ENCODE measurements at regions not wholly inside any gene's neighbourhood (a gene's known extent, or its start where the extent isn't known, plus 50 kb on each side); places are given as distances from the start of the nearest gene placed in this dataset.

DNA sequence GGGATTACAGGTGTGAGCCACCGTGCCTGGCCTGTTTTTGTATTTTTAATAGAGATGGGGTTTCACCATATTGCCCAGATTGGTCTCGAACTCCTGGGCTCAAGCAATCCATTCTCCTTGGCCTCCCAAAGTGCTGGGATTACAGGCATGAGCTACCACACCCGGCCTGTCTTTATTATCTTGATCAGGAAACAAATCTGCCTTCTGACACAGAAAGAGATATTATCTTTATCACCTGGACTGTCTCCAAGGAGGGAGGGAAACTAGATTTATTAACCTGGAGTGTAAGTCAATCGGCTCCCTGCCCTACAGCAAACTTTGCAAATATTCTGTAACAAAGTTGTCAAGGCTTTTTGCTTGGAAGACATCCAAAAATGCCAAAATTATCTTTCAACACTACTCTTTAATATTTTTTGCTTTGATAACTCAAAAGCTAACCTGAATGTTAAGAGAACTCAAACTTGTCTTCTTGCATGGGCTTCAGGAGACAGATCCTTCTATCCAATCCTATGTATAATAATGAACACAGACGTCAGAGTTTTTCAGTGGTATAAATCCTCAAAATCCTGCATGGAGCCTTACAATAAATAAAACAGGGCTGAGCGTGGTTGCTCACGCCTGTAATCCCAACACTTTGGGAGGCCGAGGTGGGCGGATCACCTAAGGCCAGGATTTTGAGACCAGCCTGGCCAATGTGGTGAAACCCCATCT, 85.0 kb upstream of the LOC128125822 start:
- Histone ChIP-seq H3K4me3 (ENCODE audit: low read depth, low read length) (no peak overlapping the region), H3K27ac (no peak overlapping the region), H3K9me3 (ENCODE audit: severe bottlenecking) (no peaks in the 10 kb centered on the region), H3K36me3 (no peaks in the 10 kb centered on the region), H3K27me3 (ENCODE audit: insufficient read depth, low read depth, severe bottlenecking) (peaks cover 9% of the 10 kb centered on the region)
- DNase-seq = no peak
- TF ChIP-seq, protein P1, sequence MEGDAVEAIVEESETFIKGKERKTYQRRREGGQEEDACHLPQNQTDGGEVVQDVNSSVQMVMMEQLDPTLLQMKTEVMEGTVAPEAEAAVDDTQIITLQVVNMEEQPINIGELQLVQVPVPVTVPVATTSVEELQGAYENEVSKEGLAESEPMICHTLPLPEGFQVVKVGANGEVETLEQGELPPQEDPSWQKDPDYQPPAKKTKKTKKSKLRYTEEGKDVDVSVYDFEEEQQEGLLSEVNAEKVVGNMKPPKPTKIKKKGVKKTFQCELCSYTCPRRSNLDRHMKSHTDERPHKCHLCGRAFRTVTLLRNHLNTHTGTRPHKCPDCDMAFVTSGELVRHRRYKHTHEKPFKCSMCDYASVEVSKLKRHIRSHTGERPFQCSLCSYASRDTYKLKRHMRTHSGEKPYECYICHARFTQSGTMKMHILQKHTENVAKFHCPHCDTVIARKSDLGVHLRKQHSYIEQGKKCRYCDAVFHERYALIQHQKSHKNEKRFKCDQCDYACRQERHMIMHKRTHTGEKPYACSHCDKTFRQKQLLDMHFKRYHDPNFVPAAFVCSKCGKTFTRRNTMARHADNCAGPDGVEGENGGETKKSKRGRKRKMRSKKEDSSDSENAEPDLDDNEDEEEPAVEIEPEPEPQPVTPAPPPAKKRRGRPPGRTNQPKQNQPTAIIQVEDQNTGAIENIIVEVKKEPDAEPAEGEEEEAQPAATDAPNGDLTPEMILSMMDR (IDR thresholded peaks at IDR 0.05; ENCODE audit: low read depth, low read length) = no peak

DNA sequence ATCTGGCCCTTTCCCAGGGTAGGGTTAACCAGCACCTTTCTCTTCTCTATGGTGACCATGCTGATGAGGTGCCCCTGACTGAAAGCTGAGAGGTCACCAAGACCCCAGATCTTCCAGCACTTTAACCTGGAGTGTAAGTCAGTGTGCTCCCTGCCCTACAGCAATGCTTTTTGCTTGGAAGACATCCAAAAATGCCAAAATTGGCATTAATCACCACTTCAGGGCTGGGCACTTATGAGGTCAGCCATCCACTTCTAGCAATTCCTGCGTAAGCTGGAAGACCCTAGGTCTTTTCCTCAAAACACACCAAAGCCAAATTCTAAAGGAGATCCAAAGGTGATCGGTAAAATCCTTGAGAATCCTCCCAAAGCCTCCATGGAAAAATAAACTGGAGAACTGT, 81.2 kb upstream of the LOC128125822 start:
- Histone ChIP-seq H3K9me3 (ENCODE audit: severe bottlenecking) (no peaks in the 10 kb centered on the region), H3K27me3 (ENCODE audit: insufficient read depth, low read depth, severe bottlenecking) (peaks cover 6% of the 10 kb centered on the region), H3K36me3 (no peaks in the 10 kb centered on the region), H3K4me3 (ENCODE audit: low read depth, low read length) (no peak overlapping the region), H3K27ac (no peak overlapping the region)
- TF ChIP-seq, protein P1 (IDR thresholded peaks at IDR 0.05; ENCODE audit: low read depth, low read length) = no peak
- no peak for DNase-seq

DNA sequence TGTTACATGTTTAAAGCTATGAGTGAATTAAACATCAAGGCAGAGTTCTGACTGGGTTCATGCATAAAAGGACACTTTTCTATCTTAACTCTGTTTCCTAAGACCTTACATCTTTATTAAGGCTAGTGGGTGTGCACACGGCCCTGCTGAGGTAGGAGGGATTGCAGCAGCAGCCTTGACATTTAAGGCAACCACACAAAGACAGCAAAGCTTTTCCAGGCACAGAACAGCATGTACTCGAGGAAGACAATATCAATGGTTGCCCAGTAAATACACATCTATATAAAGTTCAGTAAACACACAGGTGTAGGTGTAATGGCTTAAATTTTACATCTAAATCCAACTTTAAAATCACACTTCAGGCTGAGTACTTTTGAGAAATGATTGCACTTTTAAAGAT, 79.8 kb upstream of the LOC128125822 start:
- H3K27me3 ChIP-seq (ENCODE audit: insufficient read depth, low read depth, severe bottlenecking) = peaks cover 6% of the 10 kb centered on the region
- H3K9me3 ChIP-seq (ENCODE audit: severe bottlenecking) = no peaks in the 10 kb centered on the region
- no peaks in the 10 kb centered on the region for H3K36me3 ChIP-seq
- TF ChIP-seq, protein P1 (IDR thresholded peaks at IDR 0.05; ENCODE audit: low read depth, low read length) = no peak
- H3K4me3 ChIP-seq (ENCODE audit: low read depth, low read length) = no peak overlapping the region
- no peak overlapping the region for H3K27ac ChIP-seq
- no peak for DNase-seq

DNA sequence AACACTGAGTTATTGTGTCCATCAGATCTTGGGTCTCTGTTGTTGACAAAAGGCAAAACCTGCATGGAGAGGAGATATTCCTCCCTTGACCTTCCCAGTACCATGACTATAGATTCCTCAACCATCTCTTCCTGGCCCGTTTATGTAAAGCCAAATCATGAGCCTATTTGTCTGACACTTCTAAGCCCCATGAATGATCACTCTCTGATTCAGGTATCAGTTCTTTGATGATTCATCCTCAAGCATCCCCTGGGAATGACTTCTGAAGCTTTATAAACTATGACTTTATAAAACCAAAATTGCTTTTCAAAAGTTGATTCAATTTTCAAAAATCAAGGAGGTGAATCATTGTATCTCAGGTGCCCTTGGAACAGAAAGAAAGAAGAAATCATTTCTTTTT, 78.7 kb upstream of the LOC128125822 start:
- no peak overlapping the region for H3K4me3 ChIP-seq (ENCODE audit: low read depth, low read length)
- no peak overlapping the region for H3K27ac ChIP-seq
- TF ChIP-seq, protein P1 (IDR thresholded peaks at IDR 0.05; ENCODE audit: low read depth, low read length) = no peak
- no peaks in the 10 kb centered on the region for H3K9me3 ChIP-seq (ENCODE audit: severe bottlenecking)
- H3K27me3 ChIP-seq (ENCODE audit: insufficient read depth, low read depth, severe bottlenecking) = no peaks in the 10 kb centered on the region
- DNase-seq = no peak
- H3K36me3 ChIP-seq = no peaks in the 10 kb centered on the region

DNA sequence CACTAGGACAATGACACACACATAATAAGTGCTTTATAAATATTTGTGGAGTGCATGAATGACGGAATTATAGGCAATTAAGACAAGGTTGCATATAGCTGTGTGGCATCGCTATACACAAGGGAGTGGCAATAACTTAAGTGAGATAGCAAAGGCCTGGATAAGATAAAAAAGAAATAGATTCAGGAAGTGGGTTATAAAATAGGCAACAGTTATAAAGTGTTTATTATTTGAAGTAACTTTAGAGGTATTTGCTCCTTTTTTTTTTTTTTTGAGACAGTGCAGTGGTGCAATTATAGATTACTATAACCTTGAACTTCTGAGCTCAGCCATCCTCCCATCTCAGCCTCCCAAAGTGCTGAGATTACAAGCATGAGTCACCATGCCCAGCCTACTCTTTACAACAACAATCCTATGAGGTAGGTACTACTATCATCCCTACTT, 75.9 kb upstream of the LOC128125822 start:
- no peaks in the 10 kb centered on the region for H3K36me3 ChIP-seq
- H3K27ac ChIP-seq = no peak overlapping the region
- TF ChIP-seq, protein P1 (IDR thresholded peaks at IDR 0.05; ENCODE audit: low read depth, low read length) = no peak
- H3K9me3 ChIP-seq (ENCODE audit: severe bottlenecking) = no peaks in the 10 kb centered on the region
- no peak overlapping the region for H3K4me3 ChIP-seq (ENCODE audit: low read depth, low read length)
- H3K27me3 ChIP-seq (ENCODE audit: insufficient read depth, low read depth, severe bottlenecking) = no peaks in the 10 kb centered on the region
- no peak for DNase-seq

DNA sequence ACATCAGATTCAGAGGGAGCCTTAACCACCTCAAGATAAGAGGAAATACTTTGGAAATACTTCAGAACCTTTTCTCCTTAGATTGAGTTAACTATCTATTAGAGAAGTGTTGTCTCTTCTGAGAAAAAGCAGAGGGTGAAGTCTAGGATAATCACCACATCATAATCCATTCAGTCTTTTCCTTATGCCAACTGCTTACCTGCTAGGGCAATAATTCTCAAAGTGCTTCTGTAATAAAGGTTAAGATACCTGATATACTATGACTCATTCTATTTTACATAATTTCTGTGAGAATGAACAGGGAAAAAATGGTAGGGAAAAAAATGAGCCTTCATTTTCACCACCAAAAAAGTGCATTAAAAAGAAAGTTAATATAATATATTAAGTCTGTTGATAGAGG, 70.1 kb upstream of the LOC128125822 start:
- H3K27me3 ChIP-seq (ENCODE audit: insufficient read depth, low read depth, severe bottlenecking) = no peaks in the 10 kb centered on the region
- TF ChIP-seq, protein P1 (IDR thresholded peaks at IDR 0.05; ENCODE audit: low read depth, low read length) = no peak
- no peak overlapping the region for H3K4me3 ChIP-seq (ENCODE audit: low read depth, low read length)
- no peaks in the 10 kb centered on the region for H3K36me3 ChIP-seq
- H3K27ac ChIP-seq = no peak overlapping the region
- no peaks in the 10 kb centered on the region for H3K9me3 ChIP-seq (ENCODE audit: severe bottlenecking)
- DNase-seq = no peak

Data from WERI-Rb-1 (cell line).